ENCODE measurements at regions not wholly inside any gene's neighbourhood (a gene's known extent, or its start where the extent isn't known, plus 50 kb on each side); places are given as distances from the start of the nearest gene placed in this dataset.

- Mint-ChIP-seq H3K27ac (no peak overlapping the region), H3K27me3 (no peaks in the 10 kb centered on the region), H3K36me3 (no peaks in the 10 kb centered on the region), H3K9me3 (peaks cover 2 to 14% (median 5%) of the 10 kb centered on the region in 7 donors), H3K4me1 (no peaks in the 10 kb centered on the region), H3K4me3 (no peak overlapping the region)
- Histone ChIP-seq H3K27me3 (ENCODE audit: control insufficient read depth, insufficient read depth, low read length) (no peaks in the 10 kb centered on the region), H3K36me3 (ENCODE audit: control insufficient read depth, insufficient read depth, low read length) (no peaks in the 10 kb centered on the region), H3K4me3 (ENCODE audit: low read depth, low read length) (no peak overlapping the region), H3K27ac (ENCODE audit: insufficient read depth, low read length, poor library complexity, severe bottlenecking) (no peak overlapping the region), H3K4me1 (ENCODE audit: control insufficient read depth, insufficient read depth, low read length, poor library complexity, severe bottlenecking) (no peaks in the 10 kb centered on the region), H3K9me3 (ENCODE audit: control insufficient read depth in 2 of 2, low read length in 2 of 2) (no peaks in the 10 kb centered on the region)
- ATAC-seq (ENCODE audit: low read depth in 2 of 2) (no peak), DNase-seq (no peak)
Observed at GRCh38 chr11:38278457-38279141, 1680.6 kb upstream of the RAG2 start.

- Mint-ChIP-seq H3K27ac (no peak overlapping the region), H3K4me1 (no peaks in the 10 kb centered on the region), H3K9me3 (peaks cover 1 to 18% (median 6%) of the 10 kb centered on the region in 7 donors), H3K27me3 (no peaks in the 10 kb centered on the region), H3K36me3 (no peaks in the 10 kb centered on the region), H3K4me3 (no peak overlapping the region)
- ATAC-seq (ENCODE audit: low read depth in 2 of 2) (no peak), DNase-seq (no peak)
- no peaks in the 10 kb centered on the region for H3K27me3 ChIP-seq (ENCODE audit: control insufficient read depth, insufficient read depth, low read length)
- H3K4me3 ChIP-seq (ENCODE audit: low read depth, low read length): no peak overlapping the region
- no peak overlapping the region for H3K27ac ChIP-seq (ENCODE audit: insufficient read depth, low read length, poor library complexity, severe bottlenecking)
- H3K9me3 ChIP-seq (ENCODE audit: control insufficient read depth in 2 of 2, low read length in 2 of 2): peaks cover 2 to 12% of the 10 kb centered on the region in 2 experiments
- no peaks in the 10 kb centered on the region for H3K36me3 ChIP-seq (ENCODE audit: control insufficient read depth, insufficient read depth, low read length)
- no peaks in the 10 kb centered on the region for H3K4me1 ChIP-seq (ENCODE audit: control insufficient read depth, insufficient read depth, low read length, poor library complexity, severe bottlenecking)
Observed at GRCh38 chr11:38274031-38274430, 1676.0 kb upstream of the RAG2 start.

- DNase-seq: no peak
- H3K36me3 Mint-ChIP-seq: no peaks in the 10 kb centered on the region
- Histone ChIP-seq H3K4me3 (ENCODE audit: low read depth, low read length) (no peak overlapping the region), H3K4me1 (ENCODE audit: control insufficient read depth, insufficient read depth, low read length, poor library complexity, severe bottlenecking) (no peaks in the 10 kb centered on the region), H3K36me3 (ENCODE audit: control insufficient read depth, insufficient read depth, low read length) (no peaks in the 10 kb centered on the region), H3K27ac (ENCODE audit: insufficient read depth, low read length, poor library complexity, severe bottlenecking) (no peak overlapping the region), H3K27me3 (ENCODE audit: control insufficient read depth, insufficient read depth, low read length) (no peaks in the 10 kb centered on the region), H3K9me3 (ENCODE audit: control insufficient read depth in 2 of 2, low read length in 2 of 2) (peaks cover 2 to 12% of the 10 kb centered on the region in 2 experiments)
- no peaks in the 10 kb centered on the region for H3K27me3 Mint-ChIP-seq
- no peak for ATAC-seq (ENCODE audit: low read depth in 2 of 2)
- no peak overlapping the region for H3K27ac Mint-ChIP-seq
- peaks cover 1 to 23% (median 7%) of the 10 kb centered on the region in 7 donors for H3K9me3 Mint-ChIP-seq
- no peaks in the 10 kb centered on the region for H3K4me1 Mint-ChIP-seq
- no peak overlapping the region for H3K4me3 Mint-ChIP-seq
Observed at GRCh38 chr11:38272376-38272775, 1674.3 kb upstream of the RAG2 start.

GRCh38 chr11:38266691-38267090 lies 1668.7 kb upstream of the RAG2 start:
- no peak overlapping the region for H3K4me3 Mint-ChIP-seq
- Histone ChIP-seq H3K27me3 (ENCODE audit: control insufficient read depth, insufficient read depth, low read length) (no peaks in the 10 kb centered on the region), H3K9me3 (ENCODE audit: control insufficient read depth in 2 of 2, low read length in 2 of 2) (peaks cover 2 to 19% of the 10 kb centered on the region in 2 experiments), H3K4me1 (ENCODE audit: control insufficient read depth, insufficient read depth, low read length, poor library complexity, severe bottlenecking) (no peaks in the 10 kb centered on the region), H3K4me3 (ENCODE audit: low read depth, low read length) (no peak overlapping the region), H3K27ac (ENCODE audit: insufficient read depth, low read length, poor library complexity, severe bottlenecking) (no peak overlapping the region), H3K36me3 (ENCODE audit: control insufficient read depth, insufficient read depth, low read length) (no peaks in the 10 kb centered on the region)
- ATAC-seq (ENCODE audit: low read depth in 2 of 2) (no peak), DNase-seq (no peak)
- H3K9me3 Mint-ChIP-seq: peaks cover 4 to 39% (median 12%) of the 10 kb centered on the region in 7 donors
- no peaks in the 10 kb centered on the region for H3K36me3 Mint-ChIP-seq
- no peaks in the 10 kb centered on the region for H3K4me1 Mint-ChIP-seq
- H3K27ac Mint-ChIP-seq: no peak overlapping the region
- no peaks in the 10 kb centered on the region for H3K27me3 Mint-ChIP-seq

- DNase-seq (no peak), ATAC-seq (ENCODE audit: low read depth in 2 of 2) (no peak)
- H3K36me3 ChIP-seq (ENCODE audit: control insufficient read depth, insufficient read depth, low read length): no peaks in the 10 kb centered on the region
- Mint-ChIP-seq H3K9me3 (peaks cover 4 to 19% (median 5%) of the 10 kb centered on the region in 7 donors), H3K4me1 (no peaks in the 10 kb centered on the region), H3K4me3 (no peak overlapping the region), H3K36me3 (no peaks in the 10 kb centered on the region), H3K27ac (no peak overlapping the region), H3K27me3 (no peaks in the 10 kb centered on the region)
- no peak overlapping the region for H3K27ac ChIP-seq (ENCODE audit: insufficient read depth, low read length, poor library complexity, severe bottlenecking)
- H3K27me3 ChIP-seq (ENCODE audit: control insufficient read depth, insufficient read depth, low read length): no peaks in the 10 kb centered on the region
- H3K4me1 ChIP-seq (ENCODE audit: control insufficient read depth, insufficient read depth, low read length, poor library complexity, severe bottlenecking): no peaks in the 10 kb centered on the region
- H3K4me3 ChIP-seq (ENCODE audit: low read depth, low read length): no peak overlapping the region
- peaks cover 0 to 3% of the 10 kb centered on the region in 2 experiments for H3K9me3 ChIP-seq (ENCODE audit: control insufficient read depth in 2 of 2, low read length in 2 of 2)
Observed at GRCh38 chr11:38256436-38256835, 1658.4 kb upstream of the RAG2 start.

- H3K27ac ChIP-seq (ENCODE audit: insufficient read depth, low read length, poor library complexity, severe bottlenecking): no peak overlapping the region
- H3K27me3 ChIP-seq (ENCODE audit: control insufficient read depth, insufficient read depth, low read length): no peaks in the 10 kb centered on the region
- Mint-ChIP-seq H3K4me3 (no peak overlapping the region), H3K36me3 (no peaks in the 10 kb centered on the region), H3K4me1 (no peaks in the 10 kb centered on the region), H3K27ac (no peak overlapping the region), H3K9me3 (peaks cover 2 to 23% (median 6%) of the 10 kb centered on the region in 7 donors), H3K27me3 (no peaks in the 10 kb centered on the region)
- H3K4me1 ChIP-seq (ENCODE audit: control insufficient read depth, insufficient read depth, low read length, poor library complexity, severe bottlenecking): no peaks in the 10 kb centered on the region
- no peak for DNase-seq
- H3K4me3 ChIP-seq (ENCODE audit: low read depth, low read length): no peak overlapping the region
- H3K36me3 ChIP-seq (ENCODE audit: control insufficient read depth, insufficient read depth, low read length): no peaks in the 10 kb centered on the region
- peaks cover 3 to 7% of the 10 kb centered on the region in 2 experiments for H3K9me3 ChIP-seq (ENCODE audit: control insufficient read depth in 2 of 2, low read length in 2 of 2)
- no peak for ATAC-seq (ENCODE audit: low read depth in 2 of 2)
Observed at GRCh38 chr11:38254913-38255312, 1656.9 kb upstream of the RAG2 start.

GRCh38 chr11:38252620-38253019 lies 1654.6 kb upstream of the RAG2 start:
- Histone ChIP-seq H3K27me3 (ENCODE audit: control insufficient read depth, insufficient read depth, low read length) (no peaks in the 10 kb centered on the region), H3K27ac (ENCODE audit: insufficient read depth, low read length, poor library complexity, severe bottlenecking) (no peak overlapping the region), H3K4me3 (ENCODE audit: low read depth, low read length) (no peak overlapping the region), H3K36me3 (ENCODE audit: control insufficient read depth, insufficient read depth, low read length) (no peaks in the 10 kb centered on the region), H3K4me1 (ENCODE audit: control insufficient read depth, insufficient read depth, low read length, poor library complexity, severe bottlenecking) (no peaks in the 10 kb centered on the region), H3K9me3 (ENCODE audit: control insufficient read depth in 2 of 2, low read length in 2 of 2) (peaks cover 3 to 7% of the 10 kb centered on the region in 2 experiments)
- Mint-ChIP-seq H3K36me3 (no peaks in the 10 kb centered on the region), H3K4me1 (no peaks in the 10 kb centered on the region), H3K4me3 (no peak overlapping the region), H3K9me3 (peaks cover 0 to 16% (median 7%) of the 10 kb centered on the region in 7 donors), H3K27ac (no peak overlapping the region), H3K27me3 (no peaks in the 10 kb centered on the region)
- no peak for ATAC-seq (ENCODE audit: low read depth in 2 of 2)
- DNase-seq: no peak

- Histone ChIP-seq H3K9me3 (ENCODE audit: control insufficient read depth in 2 of 2, low read length in 2 of 2) (peaks cover 0 to 7% of the 10 kb centered on the region in 2 experiments), H3K36me3 (ENCODE audit: control insufficient read depth, insufficient read depth, low read length) (no peaks in the 10 kb centered on the region), H3K27ac (ENCODE audit: insufficient read depth, low read length, poor library complexity, severe bottlenecking) (no peak overlapping the region), H3K4me1 (ENCODE audit: control insufficient read depth, insufficient read depth, low read length, poor library complexity, severe bottlenecking) (no peaks in the 10 kb centered on the region), H3K27me3 (ENCODE audit: control insufficient read depth, insufficient read depth, low read length) (no peaks in the 10 kb centered on the region), H3K4me3 (ENCODE audit: low read depth, low read length) (no peak overlapping the region)
- no peak for DNase-seq
- Mint-ChIP-seq H3K36me3 (no peaks in the 10 kb centered on the region), H3K27ac (no peak overlapping the region), H3K9me3 (peaks cover 2 to 12% (median 7%) of the 10 kb centered on the region in 7 donors), H3K4me3 (no peak overlapping the region), H3K27me3 (no peaks in the 10 kb centered on the region), H3K4me1 (no peaks in the 10 kb centered on the region)
- ATAC-seq (ENCODE audit: low read depth in 2 of 2): no peak
Observed at GRCh38 chr11:38246451-38246850, 1648.4 kb upstream of the RAG2 start.
